CD4-positive, alpha-beta T cell (primary cell): ENCODE measurements at regions not wholly inside any gene's neighbourhood (a gene's known extent, or its start where the extent isn't known, plus 50 kb on each side); places are given as distances from the start of the nearest gene placed in this dataset.

Experiments used
- ATAC-seq: fragments of 200-7000 bp; cut with Tn5 transposase; one replicate; pipeline ENCODE4 v1.10.0; 2022; ENCODE audit warnings: mild to moderate bottlenecking; ENCODE audit not compliant: poor library complexity
- CTCF ChIA-PET: fragments of 350-600 bp; sonication (Branson Sonifier 250); formaldehyde crosslinking; loops from one replicate; lab custom pipeline; 2021; ENCODE audit warnings: antibody characterized with exemption, inconsistent platforms; lab: Charles Lee
- POLR2A ChIA-PET: fragments of 350-600 bp; sonication (Branson Sonifier 250); formaldehyde crosslinking; loops from one replicate; lab custom pipeline; 2021; ENCODE audit warnings: antibody characterized with exemption, inconsistent platforms; lab: Charles Lee
- DNase-seq, 14 experiments: peaks; one replicate each; pipeline ENCODE4 v3.0.0-alpha.2; 2013 to 2020; ENCODE audit warnings: mixed read lengths in 2 of 14
- H3K27ac ChIP-seq, 2 donors: one replicate each; pipeline versions ENCODE4 v1.5.1 to v1.7.0; 2013; ENCODE audit warnings: low read length in 2 of 2, low read depth in 1 of 2, mild to moderate bottlenecking in 1 of 2
- H3K27me3 ChIP-seq, 2 experiments: 1 replicate in 1 of 2; 2 replicates in 1 of 2; pipeline versions ENCODE4 v1.6.1 to v1.7.0; 2013; ENCODE audit warnings: low read length in 2 of 2, control low read depth in 1 of 2, mild to moderate bottlenecking in 1 of 2, moderate library complexity in 1 of 2; ENCODE audit not compliant: insufficient read depth in 2 of 2, control insufficient read depth in 1 of 2
- H3K36me3 ChIP-seq: one replicate; pipeline ENCODE4 v1.6.1; 2013; ENCODE audit warnings: low read length, control low read depth; ENCODE audit not compliant: insufficient read depth
- H3K4me1 ChIP-seq: one replicate; pipeline ENCODE4 v1.6.1; 2013; ENCODE audit warnings: low read length, control low read depth; ENCODE audit not compliant: insufficient read depth
- H3K4me3 ChIP-seq: one replicate; pipeline ENCODE4 v1.5.1; 2013; ENCODE audit warnings: mild to moderate bottlenecking, low read length, moderate library complexity
- H3K9me3 ChIP-seq, 2 experiments: 1 replicate in 1 of 2; 2 replicates in 1 of 2; pipeline versions ENCODE4 v1.6.1 to v1.7.0; 2013; ENCODE audit warnings: low read length in 2 of 2, mild to moderate bottlenecking in 2 of 2, control low read depth in 1 of 2, moderate library complexity in 1 of 2; ENCODE audit not compliant: control insufficient read depth in 1 of 2, insufficient read depth in 1 of 2
- H3K27ac Mint-ChIP-seq: one replicate; pipeline ENCODE4 v1.8.0; 2020; ENCODE audit warnings: mixed read lengths
- H3K27me3 Mint-ChIP-seq: one replicate; pipeline ENCODE4 v1.8.0; 2021; ENCODE audit warnings: mixed read lengths
- H3K36me3 Mint-ChIP-seq: one replicate; pipeline ENCODE4 v1.8.0; 2021; ENCODE audit warnings: low read depth, mixed read lengths
- H3K4me1 Mint-ChIP-seq: one replicate; pipeline ENCODE4 v1.8.0; 2021; ENCODE audit warnings: low read depth, mixed read lengths
- H3K4me3 Mint-ChIP-seq: one replicate; pipeline ENCODE4 v1.8.0; 2020; ENCODE audit warnings: mild to moderate bottlenecking, mixed read lengths
- H3K9me3 Mint-ChIP-seq: one replicate; pipeline ENCODE4 v1.8.0; 2020; ENCODE audit warnings: mixed read lengths
- CTCF ChIP-seq: fragments of 200-600 bp; IDR thresholded peaks from one replicate; pipeline ENCODE4 v1.8.0; 2022; ENCODE audit warnings: antibody characterized with exemption, mild to moderate bottlenecking
- intact Hi-C, 2 experiments: fragments of 100-400 bp; cut with DNase I in 1 of 2; cut with micrococcal nuclease in 1 of 2; formaldehyde crosslinking; loops; one replicate each; pipeline versions ENCODE4 v1.15.1 to v1.9.0; 2023 to 2025; cut with DNase I, micrococcal nuclease

- intact Hi-C loops, result no loop called here
- H3K4me3 Mint-ChIP-seq, result peak overlapping the region; percentile 31
These were observed 94.4 kb upstream of the IFNE start for GRCh38 chr9:21576331-21577189.

GRCh38 chr9:21579247-21579671, 97.1 kb upstream of the IFNE start:
- intact Hi-C loops, result loop anchor here in 1 of 2 experiments (2.0 kb wide), 1 partner anchor 16 kb away; no protein-coding TSS in a partner anchor
- peak; percentile 77 for ATAC-seq
- peak overlapping the region; percentile 29 for H3K4me3 ChIP-seq
- peak in 5 of 14 experiments; percentile 13 to 77 (median 44) for DNase-seq
- Mint-ChIP-seq H3K4me3 (peak overlapping the region; percentile 85), H3K27me3 (no peaks in the 10 kb centered on the region), H3K9me3 (no peaks in the 10 kb centered on the region), H3K27ac (peak overlapping the region; percentile 90), H3K36me3 (no peaks in the 10 kb centered on the region), H3K4me1 (peaks cover 45% of the 10 kb centered on the region)
- TF ChIP-seq CTCF, result no peak
- no peaks in the 10 kb centered on the region for H3K9me3 ChIP-seq
- H3K27me3 ChIP-seq, result no peaks in the 10 kb centered on the region
- H3K36me3 ChIP-seq, result no peaks in the 10 kb centered on the region
- ChIA-PET POLR2A (interaction anchor here (1.0 to 1.7 kb wide), 7 partner anchors 12 to 199 kb away, joined by 3 to 19 read pairs (median 5); no protein-coding TSS in a partner anchor), CTCF (interaction anchor here (1.1 kb wide), 1 partner anchor 14 kb away, joined by 3 read pairs; no protein-coding TSS in a partner anchor)
- peaks cover 13% of the 10 kb centered on the region for H3K4me1 ChIP-seq
- H3K27ac ChIP-seq, result no peak overlapping the region

More at GRCh38 chr9:21576331-21577189, 94.4 kb upstream of the IFNE start:
- Histone ChIP-seq H3K27me3 (no peaks in the 10 kb centered on the region), H3K4me3 (no peak overlapping the region), H3K36me3 (no peaks in the 10 kb centered on the region), H3K27ac (peak overlapping the region in 1 of 2 donors; percentile 25), H3K9me3 (no peaks in the 10 kb centered on the region), H3K4me1 (peaks cover 13% of the 10 kb centered on the region)
- ChIA-PET CTCF (interaction anchor here (1.3 kb wide), 1 partner anchor 15 kb away, joined by 4 read pairs; no protein-coding TSS in a partner anchor), POLR2A (interaction anchor here (1.2 kb wide), 2 partner anchors 12 to 17 kb away, joined by 6 to 7 read pairs; no protein-coding TSS in a partner anchor)
- Mint-ChIP-seq H3K36me3 (no peaks in the 10 kb centered on the region), H3K4me1 (peaks cover 40% of the 10 kb centered on the region), H3K9me3 (no peaks in the 10 kb centered on the region), H3K27ac (peak overlapping the region; percentile 50), H3K27me3 (no peaks in the 10 kb centered on the region)
- peak in 8 of 14 experiments; percentile 8 to 81 (median 39) for DNase-seq
- no peak for TF ChIP-seq CTCF
- ATAC-seq, result peak; percentile 44

GRCh38 chr9:21579743-21580142, 97.6 kb upstream of the IFNE start:
- ChIA-PET POLR2A (interaction anchor here (1.0 to 1.6 kb wide), 4 partner anchors 15 to 199 kb away, joined by 3 to 19 read pairs (median 5); no protein-coding TSS in a partner anchor), CTCF (interaction anchor here (1.1 kb wide), 1 partner anchor 15 kb away, joined by 3 read pairs; no protein-coding TSS in a partner anchor)
- no peaks in the 10 kb centered on the region for H3K9me3 ChIP-seq
- Mint-ChIP-seq H3K27ac (peak overlapping the region; percentile 90), H3K36me3 (no peaks in the 10 kb centered on the region), H3K27me3 (no peaks in the 10 kb centered on the region), H3K4me3 (no peak overlapping the region), H3K4me1 (peaks cover 45% of the 10 kb centered on the region), H3K9me3 (no peaks in the 10 kb centered on the region)
- H3K4me1 ChIP-seq, result peaks cover 13% of the 10 kb centered on the region
- H3K4me3 ChIP-seq, result no peak overlapping the region
- no peaks in the 10 kb centered on the region for H3K36me3 ChIP-seq
- ATAC-seq (no peak), DNase-seq (no peak)
- H3K27me3 ChIP-seq, result no peaks in the 10 kb centered on the region
- no peak overlapping the region for H3K27ac ChIP-seq
- TF ChIP-seq CTCF, result no peak
- intact Hi-C loops, result loop anchor here (2.0 to 10.0 kb wide), 3 partner anchors 17 to 255 kb away; no protein-coding TSS in a partner anchor
